HFF-Myc (cell line): ENCODE measurements at regions not wholly inside any gene's neighbourhood (a gene's known extent, or its start where the extent isn't known, plus 50 kb on each side); places are given as distances from the start of the nearest gene placed in this dataset.

Experiments
- DNase-seq: peaks from one replicate; pipeline ENCODE4 v3.0.0-alpha.2; 2011; ENCODE audit warnings: low read depth; ENCODE audit errors: extremely low read depth
- H3K4me3 ChIP-seq: replicated peaks from 2 replicates; pipeline ENCODE4 v1.5.1; 2011; ENCODE audit warnings: low read depth, mild to moderate bottlenecking, control low read depth, low read length
- TF ChIP-seq, protein P1 (sequence below): IDR thresholded peaks from 2 replicates; pipeline ENCODE4 v1.5.1; 2012; ENCODE audit warnings: mild to moderate bottlenecking, low read depth, low read length, control low read depth; ENCODE audit errors: missing control alignments

DNA sequence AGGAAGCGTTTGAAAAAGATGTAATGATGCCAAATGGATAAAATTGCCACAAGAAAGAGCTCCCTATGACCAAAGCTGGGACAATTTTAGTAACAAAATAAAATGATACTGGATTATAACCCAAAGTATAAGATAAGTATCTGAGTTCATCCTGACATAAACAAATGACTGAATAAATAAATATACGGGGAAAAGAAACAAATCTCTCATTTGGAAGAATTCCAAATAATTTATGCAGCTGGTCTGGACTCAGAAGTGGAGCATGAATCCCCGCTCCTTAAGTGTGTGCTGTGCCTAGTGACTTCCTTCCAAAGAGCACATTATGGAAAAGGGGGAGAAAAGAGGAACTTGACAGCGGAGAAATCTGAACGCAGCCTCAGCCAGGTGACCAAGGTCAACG lies 186.2 kb downstream of the RAMP3 start:
- H3K4me3 ChIP-seq, result no peak overlapping the region
- TF ChIP-seq, protein P1, sequence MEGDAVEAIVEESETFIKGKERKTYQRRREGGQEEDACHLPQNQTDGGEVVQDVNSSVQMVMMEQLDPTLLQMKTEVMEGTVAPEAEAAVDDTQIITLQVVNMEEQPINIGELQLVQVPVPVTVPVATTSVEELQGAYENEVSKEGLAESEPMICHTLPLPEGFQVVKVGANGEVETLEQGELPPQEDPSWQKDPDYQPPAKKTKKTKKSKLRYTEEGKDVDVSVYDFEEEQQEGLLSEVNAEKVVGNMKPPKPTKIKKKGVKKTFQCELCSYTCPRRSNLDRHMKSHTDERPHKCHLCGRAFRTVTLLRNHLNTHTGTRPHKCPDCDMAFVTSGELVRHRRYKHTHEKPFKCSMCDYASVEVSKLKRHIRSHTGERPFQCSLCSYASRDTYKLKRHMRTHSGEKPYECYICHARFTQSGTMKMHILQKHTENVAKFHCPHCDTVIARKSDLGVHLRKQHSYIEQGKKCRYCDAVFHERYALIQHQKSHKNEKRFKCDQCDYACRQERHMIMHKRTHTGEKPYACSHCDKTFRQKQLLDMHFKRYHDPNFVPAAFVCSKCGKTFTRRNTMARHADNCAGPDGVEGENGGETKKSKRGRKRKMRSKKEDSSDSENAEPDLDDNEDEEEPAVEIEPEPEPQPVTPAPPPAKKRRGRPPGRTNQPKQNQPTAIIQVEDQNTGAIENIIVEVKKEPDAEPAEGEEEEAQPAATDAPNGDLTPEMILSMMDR, result no peak
- DNase-seq, result no peak

DNA sequence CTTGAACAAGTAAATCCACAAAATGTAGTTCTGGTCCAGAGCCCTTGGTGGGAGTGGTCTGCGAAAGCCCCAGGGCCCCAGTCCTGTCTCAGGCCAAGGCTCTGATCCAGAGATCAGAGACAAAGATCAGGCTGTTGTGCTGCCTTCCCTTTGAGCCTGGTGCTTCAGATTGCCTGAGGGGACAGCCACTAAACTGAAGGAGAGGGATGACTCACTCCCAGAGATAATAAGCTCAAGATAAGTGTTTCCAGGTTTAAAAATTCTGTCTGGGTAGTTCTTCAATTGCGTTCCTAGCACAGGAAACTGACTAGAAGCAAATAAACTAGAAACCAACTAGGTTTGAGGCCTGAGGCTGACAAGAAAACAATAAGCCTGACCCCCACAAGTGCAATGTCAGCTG lies 190.2 kb downstream of the RAMP3 start:
- TF ChIP-seq, protein P1, result no peak
- peak; percentile 70 for DNase-seq

GRCh38 chr7:45349090-45349489 lies 191.5 kb downstream of the RAMP3 start:
- H3K4me3 ChIP-seq, result no peak overlapping the region
- no peak for DNase-seq
- TF ChIP-seq, protein P1, result no peak

More for the DNA sequence above, 190.2 kb downstream of the RAMP3 start:
- no peak overlapping the region for H3K4me3 ChIP-seq

DNA sequence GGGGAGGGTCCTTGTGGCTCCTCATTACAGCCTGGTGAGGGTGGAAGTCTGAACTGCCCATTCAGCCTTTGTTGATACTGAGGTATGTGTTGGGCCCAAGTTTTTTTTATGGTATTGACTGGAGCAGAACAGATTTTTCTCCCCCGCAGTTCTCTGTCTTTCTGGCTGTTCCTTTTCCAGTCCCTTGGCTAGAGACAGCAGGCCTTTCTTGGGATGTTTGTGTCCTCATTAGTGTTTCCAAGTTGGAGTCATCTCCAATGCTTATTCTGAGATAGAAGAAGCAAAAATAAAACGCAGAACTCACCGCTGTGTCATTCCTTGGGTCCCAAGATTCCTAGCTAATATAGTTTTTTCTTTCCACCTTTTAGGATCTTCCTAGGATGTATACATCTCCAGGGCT lies 193.3 kb downstream of the RAMP3 start:
- H3K4me3 ChIP-seq, result no peak overlapping the region
- DNase-seq, result no peak
- TF ChIP-seq, protein P1, result no peak

- TF ChIP-seq, protein P1, result no peak
- no peak overlapping the region for H3K4me3 ChIP-seq
- no peak for DNase-seq
Measured at GRCh38 chr7:45358287-45358686, 200.7 kb downstream of the RAMP3 start.

DNA sequence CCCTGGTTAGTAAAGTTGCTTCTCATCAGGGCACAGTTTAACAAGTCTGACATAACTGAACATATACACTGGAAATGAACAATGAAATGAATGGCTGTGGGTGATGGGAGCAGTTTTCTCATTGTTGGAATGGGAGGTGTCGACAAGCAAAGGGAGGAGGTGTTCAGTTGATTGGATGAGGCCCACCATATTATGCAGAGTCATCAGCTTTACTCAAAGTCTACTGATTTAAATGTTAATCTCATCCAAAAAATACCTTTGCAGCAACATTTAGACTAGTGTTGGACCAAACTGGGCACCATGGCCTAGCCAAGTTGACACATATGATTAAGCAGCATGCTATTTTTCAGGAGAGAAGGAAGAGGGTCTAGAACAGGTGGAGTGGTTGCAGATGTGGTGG lies 201.7 kb downstream of the RAMP3 start:
- DNase-seq, result no peak
- TF ChIP-seq, protein P1, result no peak
- no peak overlapping the region for H3K4me3 ChIP-seq

DNA sequence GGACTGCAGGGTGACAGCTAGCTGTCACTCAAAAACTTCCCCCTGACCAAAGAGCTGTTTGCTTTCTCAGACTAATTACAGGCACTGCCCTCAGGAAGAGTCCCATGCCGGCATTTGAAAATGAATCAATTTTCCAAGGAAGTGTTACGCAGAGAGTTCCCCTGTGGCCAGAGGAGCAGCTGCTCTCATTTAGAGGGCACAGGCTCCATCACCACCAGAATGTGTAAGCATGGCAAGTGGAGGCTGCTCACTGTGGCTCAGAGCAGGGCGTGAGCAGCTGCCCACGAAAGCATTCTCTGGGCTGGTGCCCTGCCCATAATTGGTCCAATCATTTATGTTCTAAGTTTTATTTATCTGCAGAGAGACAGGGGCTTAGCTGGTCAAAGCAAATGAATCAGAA lies 202.2 kb downstream of the RAMP3 start:
- DNase-seq, result no peak
- H3K4me3 ChIP-seq, result no peak overlapping the region
- TF ChIP-seq, protein P1, result no peak
